B cell (primary cell): ENCODE measurements at regions not wholly inside any gene's neighbourhood (a gene's known extent, or its start where the extent isn't known, plus 50 kb on each side); places are given as distances from the start of the nearest gene placed in this dataset.

Experiments
- EZH2 ChIP-seq: IDR thresholded peaks from 2 replicates; pipeline ENCODE4 v1.6.1; 2012; ENCODE audit warnings: borderline replicate concordance, low read depth, mild to moderate bottlenecking, moderate library complexity, low read length; ENCODE audit not compliant: insufficient read depth, poor library complexity, severe bottlenecking
- TF ChIP-seq, protein P1 (sequence below): fragments of 200-600 bp; IDR thresholded peaks from one replicate; pipeline ENCODE4 v1.8.0; 2022; ENCODE audit warnings: antibody characterized with exemption, mild to moderate bottlenecking

DNA sequence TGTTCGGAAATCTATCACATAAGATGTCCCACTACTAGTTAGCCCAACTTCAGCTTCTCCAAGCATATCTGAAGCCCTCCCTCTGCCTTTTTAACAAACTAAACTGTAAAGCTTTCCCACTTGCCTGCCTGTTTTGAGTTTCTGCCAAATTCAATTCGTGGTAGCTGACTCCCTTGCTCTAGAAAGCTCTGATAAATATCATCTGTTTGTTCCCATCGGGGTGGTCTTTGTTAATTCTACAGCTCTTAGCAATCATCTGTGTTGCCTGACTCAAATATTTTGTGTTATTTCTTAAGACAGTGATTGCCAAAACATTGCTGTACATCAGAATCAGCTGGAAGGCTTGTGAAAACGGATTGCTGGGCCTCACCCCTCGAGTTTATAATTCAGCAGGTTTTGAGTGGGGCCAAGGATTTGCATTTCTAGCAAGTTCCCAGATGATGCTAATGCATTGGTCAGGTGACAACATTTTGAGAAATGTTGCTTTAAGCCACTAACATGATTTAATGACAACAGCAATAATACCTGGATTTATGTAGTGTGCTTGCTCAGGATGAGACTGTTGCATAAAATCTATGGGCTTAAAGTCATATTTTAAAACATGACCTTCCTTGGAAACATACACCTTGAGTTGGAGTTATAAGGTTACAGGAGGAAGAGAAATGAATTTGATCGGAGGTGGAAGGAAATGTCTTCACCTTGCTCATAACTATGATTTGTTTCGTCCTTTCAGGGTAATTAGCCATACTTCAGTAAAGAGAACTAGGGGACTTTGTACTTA lies 631.9 kb downstream of the PSAT1 start:
- no peak for TF ChIP-seq EZH2
- TF ChIP-seq, protein P1, sequence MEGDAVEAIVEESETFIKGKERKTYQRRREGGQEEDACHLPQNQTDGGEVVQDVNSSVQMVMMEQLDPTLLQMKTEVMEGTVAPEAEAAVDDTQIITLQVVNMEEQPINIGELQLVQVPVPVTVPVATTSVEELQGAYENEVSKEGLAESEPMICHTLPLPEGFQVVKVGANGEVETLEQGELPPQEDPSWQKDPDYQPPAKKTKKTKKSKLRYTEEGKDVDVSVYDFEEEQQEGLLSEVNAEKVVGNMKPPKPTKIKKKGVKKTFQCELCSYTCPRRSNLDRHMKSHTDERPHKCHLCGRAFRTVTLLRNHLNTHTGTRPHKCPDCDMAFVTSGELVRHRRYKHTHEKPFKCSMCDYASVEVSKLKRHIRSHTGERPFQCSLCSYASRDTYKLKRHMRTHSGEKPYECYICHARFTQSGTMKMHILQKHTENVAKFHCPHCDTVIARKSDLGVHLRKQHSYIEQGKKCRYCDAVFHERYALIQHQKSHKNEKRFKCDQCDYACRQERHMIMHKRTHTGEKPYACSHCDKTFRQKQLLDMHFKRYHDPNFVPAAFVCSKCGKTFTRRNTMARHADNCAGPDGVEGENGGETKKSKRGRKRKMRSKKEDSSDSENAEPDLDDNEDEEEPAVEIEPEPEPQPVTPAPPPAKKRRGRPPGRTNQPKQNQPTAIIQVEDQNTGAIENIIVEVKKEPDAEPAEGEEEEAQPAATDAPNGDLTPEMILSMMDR: no peak
